PC-9 (cell line): ENCODE measurements at regions not wholly inside any gene's neighbourhood (a gene's known extent, or its start where the extent isn't known, plus 50 kb on each side); places are given as distances from the start of the nearest gene placed in this dataset.

Experiments used
- BruUV-seq: library from RNA; stranded (reverse); fragments of 400-500 nt; replicated peaks from 2 replicates; lab custom pipeline; 2021; lab: Mats Ljungman, UMichigan
- CTCF ChIA-PET: fragments of 300-600 bp; sonication (Branson Sonifier 250); formaldehyde crosslinking; loops from one replicate; lab custom pipeline; 2022; ENCODE audit warnings: antibody characterized with exemption; lab: Charles Lee
- POLR2A ChIA-PET: fragments of 300-600 bp; sonication (Branson Sonifier 250); formaldehyde crosslinking; loops from one replicate; lab custom pipeline; 2022; ENCODE audit warnings: antibody characterized with exemption; ENCODE audit not compliant: unreplicated experiment; lab: Charles Lee
- DNase-seq, 2 experiments: peaks; one replicate each; pipeline versions ENCODE4 v3.0.0 to v3.0.0-alpha.2; 2015 to 2022; ENCODE audit warnings: mixed read lengths in 1 of 2
- H2AFZ ChIP-seq: fragments of 200-600 bp; sonication (generic); 2 replicates; pipeline ENCODE4 v1.8.1; 2017; ENCODE audit warnings: antibody characterized with exemption
- H3F3A ChIP-seq: fragments of 200-600 bp; sonication (generic); 2 replicates; pipeline ENCODE4 v1.8.1; 2017; ENCODE audit warnings: antibody characterized with exemption, mild to moderate bottlenecking, low read depth; ENCODE audit not compliant: insufficient read depth
- H3K27ac ChIP-seq: fragments of 200-600 bp; sonication (generic); 2 replicates; pipeline ENCODE4 v1.6.1; 2016; ENCODE audit warnings: mixed run types
- H3K27me3 ChIP-seq: fragments of 200-600 bp; sonication (generic); 2 replicates; pipeline ENCODE4 v1.6.1; 2016; ENCODE audit warnings: low read depth, mixed run types; ENCODE audit not compliant: insufficient read depth
- H3K36me3 ChIP-seq: fragments of 200-600 bp; sonication (generic); 2 replicates; pipeline ENCODE4 v1.6.1; 2016; ENCODE audit warnings: low read depth, mixed run types
- H3K4me1 ChIP-seq: fragments of 200-600 bp; sonication (generic); replicated peaks from 2 replicates; pipeline ENCODE4 v1.6.1; 2016; ENCODE audit warnings: mixed run types; ENCODE audit not compliant: insufficient read depth
- H3K4me2 ChIP-seq: fragments of 200-600 bp; sonication (generic); 2 replicates; pipeline ENCODE4 v1.6.1; 2017; ENCODE audit warnings: mixed run types
- H3K4me3 ChIP-seq: fragments of 200-600 bp; sonication (generic); 2 replicates; pipeline ENCODE4 v1.6.1; 2016; ENCODE audit warnings: mixed run types
- H3K79me2 ChIP-seq: fragments of 200-600 bp; sonication (generic); 2 replicates; pipeline ENCODE4 v1.6.1; 2017; ENCODE audit warnings: low read depth, mixed run types
- H3K9me2 ChIP-seq: fragments of 200-600 bp; sonication (generic); 2 replicates; pipeline ENCODE4 v1.8.1; 2017; ENCODE audit warnings: mild to moderate bottlenecking; ENCODE audit not compliant: insufficient read depth
- H3K9me3 ChIP-seq: fragments of 200-600 bp; sonication (generic); 2 replicates; pipeline ENCODE4 v1.8.1; 2016; ENCODE audit warnings: low read depth; ENCODE audit not compliant: insufficient read depth
- H4K20me1 ChIP-seq: fragments of 200-600 bp; sonication (generic); 2 replicates; pipeline ENCODE4 v1.8.1; 2017; ENCODE audit not compliant: insufficient read depth
- EZH2 ChIP-seq: fragments of 200-600 bp; sonication (generic); IDR thresholded peaks from 2 replicates; pipeline ENCODE4 v1.8.0; 2017; ENCODE audit warnings: antibody characterized with exemption, low read depth
- intact Hi-C: fragments of 100-400 bp; cut with micrococcal nuclease; formaldehyde crosslinking; loops from one replicate; pipeline ENCODE4 v1.10.0; 2022; ENCODE audit not compliant: unreplicated experiment
- TF ChIP-seq, protein P1 (sequence below): fragments of 200-600 bp; sonication (generic); conservative IDR thresholded peaks from 2 replicates; pipeline ENCODE4 v1.6.1; 2017; ENCODE audit warnings: mixed run types, antibody characterized with exemption, mild to moderate bottlenecking, moderate library complexity

DNA sequence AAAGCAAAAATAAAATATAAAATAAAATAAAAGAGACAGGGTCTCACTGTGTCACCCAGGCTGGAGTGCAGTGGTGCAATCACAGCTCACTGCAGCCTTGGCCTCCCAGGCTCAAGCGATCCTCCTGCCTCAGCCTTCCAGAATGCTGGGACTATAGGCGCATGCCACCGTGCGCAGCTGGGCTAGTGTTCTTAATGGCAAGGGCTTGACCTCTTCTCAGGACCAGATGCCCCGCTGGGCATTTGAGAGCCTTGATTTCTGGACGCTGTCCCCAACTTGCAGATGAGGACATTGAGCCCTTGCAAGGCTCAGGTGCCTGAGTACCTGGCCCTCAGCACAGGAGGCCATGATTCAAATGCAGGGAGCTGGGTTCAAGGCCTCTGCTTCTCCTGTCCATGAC lies 82.6 kb downstream of the DHCR7 start:
- H3K4me1 ChIP-seq: no peaks in the 10 kb centered on the region
- H4K20me1 ChIP-seq: no peaks in the 10 kb centered on the region
- no peak overlapping the region for H3K27ac ChIP-seq
- DNase-seq: no peak
- no peak overlapping the region for H3K4me2 ChIP-seq
- H3K4me3 ChIP-seq: no peak overlapping the region
- intact Hi-C loops: no loop called here
- POLR2A ChIA-PET: no interaction called here
- no peak overlapping the region for H2AFZ ChIP-seq
- no peaks in the 10 kb centered on the region for H3F3A ChIP-seq
- no peaks in the 10 kb centered on the region for H3K9me3 ChIP-seq
- CTCF ChIA-PET: no interaction called here
- no TSS peak for BruUV-seq
- no peaks in the 10 kb centered on the region for H3K79me2 ChIP-seq
- no peak for TF ChIP-seq EZH2
- TF ChIP-seq, protein P1, sequence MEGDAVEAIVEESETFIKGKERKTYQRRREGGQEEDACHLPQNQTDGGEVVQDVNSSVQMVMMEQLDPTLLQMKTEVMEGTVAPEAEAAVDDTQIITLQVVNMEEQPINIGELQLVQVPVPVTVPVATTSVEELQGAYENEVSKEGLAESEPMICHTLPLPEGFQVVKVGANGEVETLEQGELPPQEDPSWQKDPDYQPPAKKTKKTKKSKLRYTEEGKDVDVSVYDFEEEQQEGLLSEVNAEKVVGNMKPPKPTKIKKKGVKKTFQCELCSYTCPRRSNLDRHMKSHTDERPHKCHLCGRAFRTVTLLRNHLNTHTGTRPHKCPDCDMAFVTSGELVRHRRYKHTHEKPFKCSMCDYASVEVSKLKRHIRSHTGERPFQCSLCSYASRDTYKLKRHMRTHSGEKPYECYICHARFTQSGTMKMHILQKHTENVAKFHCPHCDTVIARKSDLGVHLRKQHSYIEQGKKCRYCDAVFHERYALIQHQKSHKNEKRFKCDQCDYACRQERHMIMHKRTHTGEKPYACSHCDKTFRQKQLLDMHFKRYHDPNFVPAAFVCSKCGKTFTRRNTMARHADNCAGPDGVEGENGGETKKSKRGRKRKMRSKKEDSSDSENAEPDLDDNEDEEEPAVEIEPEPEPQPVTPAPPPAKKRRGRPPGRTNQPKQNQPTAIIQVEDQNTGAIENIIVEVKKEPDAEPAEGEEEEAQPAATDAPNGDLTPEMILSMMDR: no peak
- H3K36me3 ChIP-seq: no peaks in the 10 kb centered on the region
- peaks cover 35% of the 10 kb centered on the region for H3K27me3 ChIP-seq
- H3K9me2 ChIP-seq: no peaks in the 10 kb centered on the region

DNA sequence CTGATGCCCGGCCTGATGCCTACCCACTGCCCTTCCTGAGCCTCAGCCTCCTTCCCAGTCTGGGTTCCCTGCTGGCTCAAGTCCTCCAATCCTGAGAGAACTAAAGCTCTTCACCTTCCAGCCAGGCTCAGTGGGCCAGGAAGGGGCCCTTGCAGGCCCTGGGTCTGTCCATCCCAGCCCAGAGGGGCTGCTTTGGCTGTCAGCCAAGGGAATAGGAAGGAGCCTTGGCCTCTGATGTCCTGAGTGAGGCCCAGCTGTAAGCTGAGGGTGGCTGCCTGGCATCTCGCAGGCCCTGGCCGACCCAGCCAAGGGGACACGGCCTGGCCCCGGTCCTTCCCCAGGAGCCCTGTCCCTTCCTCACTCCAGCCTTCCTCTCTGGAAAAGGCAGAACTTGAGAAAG lies 83.4 kb downstream of the DHCR7 start:
- H3K36me3 ChIP-seq: no peaks in the 10 kb centered on the region
- no peaks in the 10 kb centered on the region for H3K4me1 ChIP-seq
- intact Hi-C loops: no loop called here
- no peak overlapping the region for H3K4me2 ChIP-seq
- H3K9me3 ChIP-seq: no peaks in the 10 kb centered on the region
- H3F3A ChIP-seq: no peaks in the 10 kb centered on the region
- no peaks in the 10 kb centered on the region for H3K79me2 ChIP-seq
- H3K4me3 ChIP-seq: no peak overlapping the region
- H4K20me1 ChIP-seq: no peaks in the 10 kb centered on the region
- ChIA-PET CTCF (no interaction called here), POLR2A (no interaction called here)
- DNase-seq: no peak
- H3K9me2 ChIP-seq: no peaks in the 10 kb centered on the region
- no peak overlapping the region for H3K27ac ChIP-seq
- H2AFZ ChIP-seq: no peak overlapping the region
- no peak for TF ChIP-seq EZH2
- no TSS peak for BruUV-seq
- H3K27me3 ChIP-seq: peaks cover 31% of the 10 kb centered on the region

DNA sequence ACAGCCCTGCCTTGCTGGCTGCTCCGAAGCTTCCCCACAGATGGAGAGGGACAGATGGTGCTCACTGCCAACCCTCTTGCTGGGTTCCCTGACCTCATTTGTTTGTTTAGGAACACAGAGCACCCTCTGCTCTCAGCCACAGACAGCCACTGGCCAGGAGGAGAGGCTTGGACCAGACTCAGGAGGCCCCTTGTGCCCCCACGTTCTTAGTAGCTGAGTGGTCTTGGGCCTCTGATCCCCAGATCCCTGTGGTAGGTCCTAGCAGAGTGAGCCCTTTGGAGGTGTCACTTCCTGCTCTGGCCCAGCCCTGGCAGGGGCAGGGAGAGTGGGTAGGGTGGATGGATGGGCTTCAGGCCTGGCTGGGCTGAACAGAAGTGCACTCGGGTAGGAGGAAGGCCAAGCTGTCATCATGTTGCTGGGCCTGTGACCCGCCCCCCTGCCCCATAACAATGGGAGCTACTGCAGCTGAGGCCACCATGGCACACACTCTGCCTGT lies 84.0 kb downstream of the DHCR7 start:
- Histone ChIP-seq H3K79me2 (no peaks in the 10 kb centered on the region), H2AFZ (no peak overlapping the region), H3K9me2 (no peaks in the 10 kb centered on the region), H3F3A (no peaks in the 10 kb centered on the region), H3K4me3 (no peak overlapping the region), H3K9me3 (no peaks in the 10 kb centered on the region), H4K20me1 (no peaks in the 10 kb centered on the region), H3K27ac (no peak overlapping the region), H3K4me1 (no peaks in the 10 kb centered on the region), H3K4me2 (no peak overlapping the region), H3K36me3 (no peaks in the 10 kb centered on the region), H3K27me3 (peaks cover 31% of the 10 kb centered on the region)
- ChIA-PET POLR2A (no interaction called here), CTCF (no interaction called here)
- TF ChIP-seq, protein P1: no peak
- TF ChIP-seq EZH2: no peak
- no TSS peak for BruUV-seq
- no peak for DNase-seq
- intact Hi-C loops: no loop called here

DNA sequence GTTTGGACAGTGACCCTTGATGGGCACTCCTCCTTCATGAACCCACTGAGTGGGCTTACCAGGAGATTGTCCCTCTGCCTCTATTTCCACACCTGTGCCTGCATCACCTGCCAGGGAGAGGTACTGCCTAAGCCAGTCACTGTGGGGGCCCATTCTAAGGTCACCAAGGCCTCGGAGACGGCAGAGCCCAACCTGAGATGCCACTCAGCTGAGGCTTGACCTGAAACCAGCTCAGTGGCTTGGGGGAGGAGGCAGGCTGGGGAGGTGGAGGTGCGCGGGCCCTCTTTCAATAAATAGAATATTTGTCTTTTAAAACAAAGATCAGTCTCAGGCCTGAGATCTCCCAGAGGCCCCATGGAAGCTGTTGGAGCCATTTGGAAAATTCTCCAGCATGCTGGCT lies 84.5 kb downstream of the DHCR7 start:
- DNase-seq: no peak
- Histone ChIP-seq H3K79me2 (no peaks in the 10 kb centered on the region), H3K9me3 (no peaks in the 10 kb centered on the region), H4K20me1 (no peaks in the 10 kb centered on the region), H3K4me3 (no peak overlapping the region), H3K4me2 (no peak overlapping the region), H3K27ac (no peak overlapping the region), H3K27me3 (peaks cover 31% of the 10 kb centered on the region), H3K9me2 (no peaks in the 10 kb centered on the region), H2AFZ (no peak overlapping the region), H3K36me3 (no peaks in the 10 kb centered on the region), H3F3A (no peaks in the 10 kb centered on the region), H3K4me1 (no peaks in the 10 kb centered on the region)
- intact Hi-C loops: no loop called here
- no TSS peak for BruUV-seq
- ChIA-PET POLR2A (no interaction called here), CTCF (no interaction called here)
- TF ChIP-seq, protein P1: no peak
- no peak for TF ChIP-seq EZH2
